ENCODE measurements at regions not wholly inside any gene's neighbourhood (a gene's known extent, or its start where the extent isn't known, plus 50 kb on each side); places are given as distances from the start of the nearest gene placed in this dataset.

DNA sequence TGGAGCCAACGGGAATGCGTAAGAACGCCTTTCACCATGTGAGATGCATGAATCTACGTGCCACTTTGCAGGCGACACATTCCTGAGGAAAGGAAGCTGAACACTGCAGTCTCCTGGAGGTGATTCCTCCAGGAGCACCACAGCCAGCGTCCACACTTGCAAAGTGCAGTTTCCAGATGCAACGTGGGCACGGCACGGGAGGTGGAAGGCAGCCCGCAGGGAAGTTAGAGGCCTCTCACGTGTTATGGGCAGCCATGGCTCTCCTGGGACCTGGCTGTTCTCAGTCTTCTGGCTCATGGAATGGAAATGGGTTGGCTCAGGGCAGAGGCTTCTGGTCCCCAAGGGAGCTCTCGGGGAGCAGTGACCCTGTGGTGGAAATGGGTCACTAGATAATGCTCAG lies 381.0 kb upstream of the IRX4 start:
- H3K79me2 ChIP-seq (ENCODE audit: control insufficient read depth, insufficient read depth, low read length) = no peaks in the 10 kb centered on the region
- ChIA-PET POLR2A (no interaction called here), CTCF (no interaction called here)
- H3K9me3 ChIP-seq (replicated peaks; ENCODE audit: control insufficient read depth, insufficient read depth, low read length) = peaks cover 7% of the 10 kb centered on the region
- TF ChIP-seq GATA2 (IDR thresholded peaks at IDR 0.05; ENCODE audit: insufficient read depth, insufficient read length, low read depth, low read length) (no peak), POLR2AphosphoS5 (IDR thresholded peaks at IDR 0.05; ENCODE audit: insufficient read depth, low read depth, low read length) (no peak), FOS (IDR thresholded peaks at IDR 0.05; ENCODE audit: borderline replicate concordance, insufficient read depth, low read length) (no peak), EZH2 (IDR thresholded peaks at IDR 0.05; ENCODE audit: borderline replicate concordance, low read depth, low read length, severe bottlenecking) (no peak), POLR2A (IDR thresholded peaks at IDR 0.05; ENCODE audit: low read depth, low read length) (no peak), JUN (IDR thresholded peaks at IDR 0.05; ENCODE audit: borderline replicate concordance, insufficient read depth, insufficient read length, low read depth) (no peak), MAX (IDR thresholded peaks at IDR 0.05; ENCODE audit: insufficient read depth, insufficient read length) (no peak), MYC (IDR thresholded peaks at IDR 0.05; ENCODE audit: low read depth, low read length) (no peak)
- TF ChIP-seq, protein P1, sequence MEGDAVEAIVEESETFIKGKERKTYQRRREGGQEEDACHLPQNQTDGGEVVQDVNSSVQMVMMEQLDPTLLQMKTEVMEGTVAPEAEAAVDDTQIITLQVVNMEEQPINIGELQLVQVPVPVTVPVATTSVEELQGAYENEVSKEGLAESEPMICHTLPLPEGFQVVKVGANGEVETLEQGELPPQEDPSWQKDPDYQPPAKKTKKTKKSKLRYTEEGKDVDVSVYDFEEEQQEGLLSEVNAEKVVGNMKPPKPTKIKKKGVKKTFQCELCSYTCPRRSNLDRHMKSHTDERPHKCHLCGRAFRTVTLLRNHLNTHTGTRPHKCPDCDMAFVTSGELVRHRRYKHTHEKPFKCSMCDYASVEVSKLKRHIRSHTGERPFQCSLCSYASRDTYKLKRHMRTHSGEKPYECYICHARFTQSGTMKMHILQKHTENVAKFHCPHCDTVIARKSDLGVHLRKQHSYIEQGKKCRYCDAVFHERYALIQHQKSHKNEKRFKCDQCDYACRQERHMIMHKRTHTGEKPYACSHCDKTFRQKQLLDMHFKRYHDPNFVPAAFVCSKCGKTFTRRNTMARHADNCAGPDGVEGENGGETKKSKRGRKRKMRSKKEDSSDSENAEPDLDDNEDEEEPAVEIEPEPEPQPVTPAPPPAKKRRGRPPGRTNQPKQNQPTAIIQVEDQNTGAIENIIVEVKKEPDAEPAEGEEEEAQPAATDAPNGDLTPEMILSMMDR (IDR thresholded peaks at IDR 0.05; ENCODE audit: extremely low read depth in 1 of 2, insufficient read depth in 1 of 2, low read depth in 1 of 2, low read length in 2 of 2) = no peak
- no peak for FAIRE-seq
- no peaks in the 10 kb centered on the region for H3K27me3 ChIP-seq (ENCODE audit: control insufficient read depth in 2 of 2, insufficient read depth in 2 of 2, low read length in 2 of 2)
- no peaks in the 10 kb centered on the region for H3K4me1 ChIP-seq (ENCODE audit: control insufficient read depth, extremely low read depth, insufficient read depth, low read length)
- no peak for DNase-seq (ENCODE audit: low read depth, low spot score)
- BruUV-seq (replicated peaks) = no TSS peak
- H3K4me2 ChIP-seq (ENCODE audit: insufficient read depth, low read length) = no peak overlapping the region
- H3K4me3 ChIP-seq (replicated peaks in 1 of 3; ENCODE audit: insufficient read depth in 1 of 3, low read depth in 1 of 3, low read length in 3 of 3) = no peak overlapping the region
- no peaks in the 10 kb centered on the region for H4K20me1 ChIP-seq (replicated peaks; ENCODE audit: control insufficient read depth, extremely low read depth, insufficient read depth, low read length)
- no peak overlapping the region for H3K9ac ChIP-seq (replicated peaks; ENCODE audit: extremely low read depth, insufficient read depth, low read length)
- no peak overlapping the region for H3K27ac ChIP-seq (ENCODE audit: insufficient read depth, low read depth, low read length)
- H2AFZ ChIP-seq (ENCODE audit: low read depth, low read length) = no peak overlapping the region
- no peaks in the 10 kb centered on the region for H3K9me1 ChIP-seq (replicated peaks; ENCODE audit: control insufficient read depth, extremely low read depth, insufficient read depth, low read length)
- no peaks in the 10 kb centered on the region for H3K36me3 ChIP-seq (ENCODE audit: control insufficient read depth in 2 of 2, extremely low read depth in 1 of 2, insufficient read depth in 2 of 2, low read length in 2 of 2)
- intact Hi-C loops (cut with micrococcal nuclease) = no loop called here
- dilution Hi-C loops (cut with MboI; ENCODE audit: extremely low pct_ligation_motif_present, low sequenced_read_pairs) = no loop called here

Data from endothelial cell of umbilical vein (primary cell).